Mononuclear cell (primary cell): ENCODE measurements at regions not wholly inside any gene's neighbourhood (a gene's known extent, or its start where the extent isn't known, plus 50 kb on each side); places are given as distances from the start of the nearest gene placed in this dataset.

Experiments
- H3K27me3 ChIP-seq: 2 replicates; pipeline ENCODE4 v1.6.0; 2011; ENCODE audit warnings: low read length, control low read depth; ENCODE audit not compliant: insufficient read depth
- H3K4me1 ChIP-seq: 2 replicates; pipeline ENCODE4 v1.5.1; 2011; ENCODE audit warnings: mild to moderate bottlenecking, low read length, control low read depth; ENCODE audit not compliant: insufficient read depth
- H3K4me3 ChIP-seq: 2 replicates; pipeline ENCODE4 v1.5.1; 2011; ENCODE audit warnings: mild to moderate bottlenecking, low read length, moderate library complexity
- H3K9me3 ChIP-seq: 2 replicates; pipeline ENCODE4 v1.5.1; 2011; ENCODE audit warnings: low read depth, mild to moderate bottlenecking, control low read depth, low read length

DNA sequence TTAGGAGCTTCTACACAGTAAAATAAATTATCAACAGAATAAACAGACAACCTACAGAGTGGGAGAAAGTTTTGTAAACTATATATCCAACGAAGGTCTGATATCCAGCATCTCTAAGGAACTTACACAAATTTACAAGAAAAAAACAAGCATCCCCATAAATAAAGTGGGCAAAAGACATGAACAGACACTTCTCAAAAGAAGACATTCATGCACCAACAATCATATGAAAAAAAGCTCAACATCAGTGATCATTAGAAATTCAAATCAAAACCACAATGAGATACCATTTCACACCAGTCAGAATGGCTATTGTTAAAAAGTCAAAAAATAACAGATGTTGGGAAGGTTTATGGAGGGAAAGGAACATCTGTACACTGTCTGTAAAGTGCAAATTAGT, 526.4 kb upstream of the CAMK1G start:
- Histone ChIP-seq H3K9me3 (no peaks in the 10 kb centered on the region), H3K4me3 (no peak overlapping the region), H3K27me3 (no peaks in the 10 kb centered on the region), H3K4me1 (no peaks in the 10 kb centered on the region)

DNA sequence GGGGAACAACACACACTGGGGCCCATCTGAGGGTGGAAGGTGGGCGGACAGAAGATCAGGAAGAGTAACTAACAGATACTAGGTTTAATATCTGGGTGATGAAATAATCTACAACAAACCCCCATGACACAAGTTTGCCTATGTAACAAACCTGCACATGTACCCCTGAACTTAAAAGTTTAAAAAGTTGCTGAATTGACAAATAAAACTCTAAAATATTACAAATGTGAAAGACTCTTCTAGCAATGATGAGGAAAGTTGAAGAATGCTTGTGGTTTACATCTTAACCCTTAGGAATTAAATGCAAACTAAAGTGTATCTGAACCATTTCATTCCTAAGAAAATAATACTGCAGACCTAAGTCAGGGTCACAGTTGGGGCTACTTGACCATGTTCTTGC, 525.6 kb upstream of the CAMK1G start:
- Histone ChIP-seq H3K9me3 (no peaks in the 10 kb centered on the region), H3K4me3 (no peak overlapping the region), H3K4me1 (no peaks in the 10 kb centered on the region), H3K27me3 (no peaks in the 10 kb centered on the region)

DNA sequence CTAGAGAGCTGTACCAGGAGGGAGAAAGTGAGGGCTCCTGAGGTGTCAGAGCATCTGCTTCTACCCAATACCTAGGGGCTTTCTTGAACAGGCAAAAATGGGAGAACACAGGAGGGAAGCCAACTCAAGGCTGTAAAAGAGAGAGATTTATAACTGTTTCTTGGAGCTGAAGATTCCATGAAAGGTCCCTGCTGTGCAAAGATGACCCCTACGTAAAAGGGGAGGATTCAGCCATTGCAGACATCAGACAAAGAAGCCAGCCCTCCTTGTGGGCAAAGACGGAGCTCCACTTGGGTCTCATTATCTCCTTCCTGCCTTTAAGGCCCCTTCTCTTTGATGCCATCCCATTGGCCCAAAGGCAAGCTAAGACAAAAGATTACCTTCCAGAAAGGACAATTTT, 524.1 kb upstream of the CAMK1G start:
- Histone ChIP-seq H3K4me1 (no peaks in the 10 kb centered on the region), H3K4me3 (no peak overlapping the region), H3K27me3 (no peaks in the 10 kb centered on the region), H3K9me3 (no peaks in the 10 kb centered on the region)

DNA sequence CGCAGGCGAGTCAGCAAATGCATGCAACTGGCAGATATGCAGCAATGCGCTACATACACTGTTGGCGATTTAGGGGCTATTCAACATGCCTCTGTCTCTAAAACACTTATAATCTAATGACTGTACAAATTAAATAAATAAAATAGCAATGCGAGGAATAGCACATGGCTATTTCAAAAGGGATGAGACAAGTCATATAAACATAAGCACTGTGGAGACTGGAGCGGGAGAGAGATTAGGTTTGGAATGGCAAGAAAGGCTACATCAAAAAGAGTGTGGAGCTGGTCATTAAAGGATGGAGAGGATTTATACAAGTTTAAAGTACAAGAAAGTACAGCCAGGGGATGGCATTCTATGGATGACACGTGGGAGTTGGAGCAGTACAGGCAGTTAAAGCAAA, 523.5 kb upstream of the CAMK1G start:
- Histone ChIP-seq H3K4me3 (no peak overlapping the region), H3K27me3 (no peaks in the 10 kb centered on the region), H3K9me3 (no peaks in the 10 kb centered on the region), H3K4me1 (no peaks in the 10 kb centered on the region)

DNA sequence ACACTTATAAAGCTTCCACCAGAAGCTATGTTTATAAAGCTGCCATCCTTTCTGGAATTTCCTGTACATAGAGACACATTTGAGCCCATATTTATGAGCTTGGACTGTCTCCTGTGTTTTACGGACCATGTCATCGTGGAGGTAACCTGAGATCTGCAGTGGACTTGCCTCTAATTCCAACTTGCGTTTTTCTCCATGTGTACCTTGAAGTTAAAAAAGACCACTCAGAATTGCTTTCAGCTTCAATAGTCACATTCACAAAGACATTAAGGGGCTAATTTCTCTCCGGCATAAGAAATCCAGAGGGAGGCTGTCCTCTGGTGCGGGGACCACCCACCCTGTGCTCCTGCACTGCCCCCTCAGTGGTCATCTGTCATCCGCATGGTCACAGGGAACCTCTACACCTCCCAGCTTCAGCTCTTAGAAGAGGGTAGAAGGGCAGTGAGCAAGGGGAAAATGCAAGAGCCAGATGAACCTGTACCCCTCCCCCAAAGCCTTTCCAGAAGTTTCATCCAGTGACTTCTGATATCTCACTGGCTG, 521.4 kb upstream of the CAMK1G start:
- no peak overlapping the region for H3K4me3 ChIP-seq
- H3K4me1 ChIP-seq, result no peaks in the 10 kb centered on the region
- H3K27me3 ChIP-seq, result no peaks in the 10 kb centered on the region
- no peaks in the 10 kb centered on the region for H3K9me3 ChIP-seq

DNA sequence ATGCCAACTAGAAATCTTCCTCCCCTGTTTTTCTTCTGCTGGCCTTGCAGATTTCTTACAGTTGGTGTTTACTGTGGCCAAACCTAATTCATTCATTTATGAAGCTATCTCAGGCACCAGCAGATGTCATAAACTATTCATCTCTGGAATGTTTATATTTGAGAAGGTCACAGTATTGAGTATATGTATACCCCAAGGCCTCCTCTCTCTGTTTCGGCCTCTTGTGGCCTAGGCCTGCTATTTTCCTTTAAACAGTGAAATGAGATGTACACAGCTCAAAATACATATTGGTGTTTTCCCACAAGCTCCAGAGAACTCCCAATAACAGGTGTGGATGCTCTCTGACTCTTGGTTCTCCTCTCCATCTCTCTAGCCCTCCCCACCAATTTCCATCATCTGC, 520.7 kb upstream of the CAMK1G start:
- Histone ChIP-seq H3K4me1 (no peaks in the 10 kb centered on the region), H3K9me3 (no peaks in the 10 kb centered on the region), H3K27me3 (no peaks in the 10 kb centered on the region), H3K4me3 (no peak overlapping the region)

DNA sequence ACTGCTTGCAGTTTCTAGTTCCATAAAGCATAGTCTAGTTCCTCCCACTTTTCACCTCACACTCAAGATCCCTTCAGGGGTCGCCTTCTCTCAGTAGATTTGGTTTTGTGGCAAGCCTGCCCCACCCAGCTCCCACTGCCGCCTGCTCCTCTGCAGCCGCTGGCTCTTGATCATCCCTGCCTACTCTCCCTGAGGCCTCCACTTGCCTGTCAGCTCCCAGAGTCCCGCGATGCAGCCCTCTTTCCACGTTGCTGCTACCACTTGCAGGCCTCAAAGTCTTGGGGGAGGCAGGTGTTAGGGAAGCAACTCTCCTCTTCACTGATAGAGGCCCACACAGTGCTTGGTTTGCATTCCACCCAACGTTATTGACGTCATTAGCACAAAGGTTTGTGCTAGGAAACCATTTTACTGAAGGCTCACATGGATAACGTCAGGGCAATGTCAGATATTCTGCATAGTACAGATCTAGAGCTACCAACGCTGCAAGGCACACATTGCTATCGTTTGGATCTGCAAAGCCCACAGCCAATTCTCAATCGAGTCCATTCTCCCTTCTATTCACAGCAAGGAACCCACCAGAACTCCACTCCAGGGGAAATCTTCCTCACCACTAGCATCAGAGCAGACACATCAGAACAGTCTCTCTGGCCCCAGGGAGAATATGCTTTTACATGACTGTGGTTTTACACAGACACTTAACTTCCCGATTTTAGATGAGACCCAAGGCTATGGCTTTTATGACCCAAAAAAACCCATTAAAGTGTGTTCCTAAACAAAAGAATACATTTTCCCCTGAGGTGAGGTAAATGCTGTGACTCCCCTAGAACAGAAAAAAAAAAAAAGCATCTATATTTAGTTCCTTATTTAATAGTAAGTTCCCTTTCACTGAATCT, 519.5 kb upstream of the CAMK1G start:
- Histone ChIP-seq H3K4me3 (no peak overlapping the region), H3K4me1 (no peaks in the 10 kb centered on the region), H3K9me3 (no peaks in the 10 kb centered on the region), H3K27me3 (no peaks in the 10 kb centered on the region)

DNA sequence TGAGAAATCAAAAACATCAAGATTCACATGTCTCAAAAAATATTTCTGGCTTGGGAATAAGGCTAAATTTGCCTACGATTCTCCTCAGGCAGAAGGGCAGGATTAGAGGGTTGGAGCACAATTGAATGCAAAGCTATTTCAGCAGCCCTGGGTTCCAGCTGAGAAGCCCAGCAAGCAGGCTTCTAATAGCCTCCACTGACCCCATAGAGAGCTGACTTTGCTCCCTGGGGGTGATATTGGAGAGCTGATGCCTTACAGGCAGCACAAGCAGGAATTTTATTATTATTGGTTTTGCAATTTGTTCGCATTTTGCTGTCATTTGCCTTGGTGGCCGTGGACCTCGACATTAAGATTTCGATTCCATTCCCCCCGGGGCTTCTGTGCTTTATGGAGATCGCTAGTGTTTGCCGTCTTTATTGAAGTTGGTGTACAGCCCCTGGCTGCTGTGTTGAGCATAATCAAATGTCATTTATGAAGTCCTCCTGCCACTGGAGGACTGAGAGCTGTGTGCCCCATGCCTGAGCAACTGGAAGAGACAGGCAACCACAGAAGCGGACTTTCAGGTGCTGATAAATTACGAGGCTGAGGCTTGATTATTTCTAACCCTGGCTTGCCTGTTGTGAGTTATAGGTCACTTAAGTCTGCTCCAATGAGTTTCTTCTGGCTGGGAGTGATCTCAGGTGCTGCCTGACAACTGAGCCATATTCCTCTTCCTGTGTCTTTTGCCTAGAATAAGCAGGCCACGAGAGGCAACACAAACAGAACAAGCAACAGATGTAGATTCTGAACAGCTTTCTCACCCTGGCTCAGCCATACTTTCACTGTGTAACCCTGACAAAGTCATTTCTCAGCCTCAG, 518.4 kb upstream of the CAMK1G start:
- Histone ChIP-seq H3K9me3 (no peaks in the 10 kb centered on the region), H3K4me3 (no peak overlapping the region), H3K27me3 (no peaks in the 10 kb centered on the region), H3K4me1 (no peaks in the 10 kb centered on the region)

DNA sequence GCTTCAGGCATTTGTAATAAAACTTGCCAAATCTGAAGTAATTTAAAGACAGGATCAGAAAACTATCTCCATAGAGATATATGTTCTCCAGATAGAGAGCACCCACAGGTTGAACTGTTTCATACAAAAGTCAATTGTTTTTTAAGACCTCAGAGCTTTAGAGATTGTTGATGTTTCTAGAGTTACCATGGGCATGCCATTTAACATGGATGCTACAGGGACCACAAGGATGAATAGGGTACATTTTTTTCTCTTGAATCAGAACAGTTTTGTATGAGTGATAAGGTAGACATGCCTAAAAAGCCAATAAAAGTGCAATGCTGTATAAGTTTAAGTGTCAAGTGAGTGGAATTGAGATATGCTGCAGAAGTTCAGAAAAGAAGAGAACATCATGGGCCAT, 511.0 kb upstream of the CAMK1G start:
- Histone ChIP-seq H3K9me3 (no peaks in the 10 kb centered on the region), H3K4me1 (no peaks in the 10 kb centered on the region), H3K4me3 (no peak overlapping the region), H3K27me3 (no peaks in the 10 kb centered on the region)

DNA sequence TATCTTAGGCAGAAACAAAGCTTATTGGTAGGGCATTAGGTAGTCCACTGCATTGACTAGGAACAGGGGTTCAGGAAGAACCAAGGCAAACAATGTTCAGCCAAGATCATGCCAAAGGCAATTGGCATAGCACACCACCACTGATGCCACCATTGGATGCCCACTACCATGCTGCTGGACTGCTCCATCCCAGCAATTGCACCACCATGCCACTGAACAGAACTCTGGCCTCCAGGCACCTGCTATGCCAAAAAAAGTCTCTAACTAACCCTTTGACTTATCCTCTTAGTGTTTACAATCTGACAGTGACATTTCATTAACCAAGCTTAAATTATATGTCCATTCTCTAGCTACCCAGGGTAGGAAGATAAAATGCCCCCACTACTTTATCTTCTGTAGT, 509.6 kb upstream of the CAMK1G start:
- Histone ChIP-seq H3K4me1 (no peaks in the 10 kb centered on the region), H3K27me3 (no peaks in the 10 kb centered on the region), H3K9me3 (no peaks in the 10 kb centered on the region), H3K4me3 (no peak overlapping the region)

DNA sequence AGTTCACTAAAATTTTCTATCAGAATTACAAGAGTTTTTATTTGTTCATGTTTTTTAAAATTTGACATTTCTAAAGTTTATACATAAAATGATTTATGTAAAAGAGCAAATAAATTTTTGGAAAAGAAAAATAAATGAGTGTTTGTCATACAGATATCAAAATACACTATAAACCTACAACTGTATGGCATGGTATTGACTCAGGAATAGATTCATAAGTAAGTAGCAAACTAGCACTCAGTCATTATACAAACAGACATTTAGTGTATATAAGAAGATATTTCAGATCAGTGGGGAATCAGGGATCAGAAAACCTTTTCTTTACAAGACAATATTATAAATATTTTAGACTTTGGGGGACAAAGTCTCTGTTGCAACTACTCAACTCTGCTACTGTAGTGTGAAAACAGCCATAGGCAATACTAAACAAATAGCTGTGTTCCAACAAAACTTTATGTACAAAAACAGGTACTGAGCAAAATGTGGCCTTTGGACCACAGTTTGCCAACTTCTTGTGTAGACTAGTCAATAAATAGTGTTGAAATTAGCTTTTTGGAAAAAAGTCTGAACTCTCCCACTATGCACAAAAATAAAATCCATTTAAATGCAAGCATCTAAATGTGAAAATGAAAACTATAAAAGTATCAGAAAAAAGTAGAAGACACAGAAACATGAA, 508.8 kb upstream of the CAMK1G start:
- Histone ChIP-seq H3K4me3 (no peak overlapping the region), H3K4me1 (no peaks in the 10 kb centered on the region), H3K27me3 (no peaks in the 10 kb centered on the region), H3K9me3 (no peaks in the 10 kb centered on the region)

DNA sequence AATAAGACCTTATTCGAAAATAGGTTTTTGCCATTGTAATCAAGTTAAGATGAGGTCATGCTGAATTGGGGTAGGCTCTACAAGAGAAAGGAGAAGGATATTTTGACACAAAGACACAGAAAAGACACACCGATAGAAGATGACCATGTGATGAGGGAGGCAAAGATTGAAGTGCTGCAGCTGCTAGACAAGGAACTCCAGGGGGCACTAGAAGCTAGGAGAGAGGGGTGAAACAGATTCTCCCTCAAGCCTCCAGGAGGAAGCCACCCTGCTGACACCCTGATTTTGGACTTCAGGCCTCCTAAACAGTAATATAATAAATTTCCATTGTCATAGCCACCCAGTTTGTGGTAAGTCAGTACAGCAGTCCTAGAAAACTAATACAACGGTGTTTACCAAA, 506.8 kb upstream of the CAMK1G start:
- H3K4me1 ChIP-seq, result no peaks in the 10 kb centered on the region
- no peak overlapping the region for H3K4me3 ChIP-seq
- H3K9me3 ChIP-seq, result no peaks in the 10 kb centered on the region
- H3K27me3 ChIP-seq, result no peaks in the 10 kb centered on the region

DNA sequence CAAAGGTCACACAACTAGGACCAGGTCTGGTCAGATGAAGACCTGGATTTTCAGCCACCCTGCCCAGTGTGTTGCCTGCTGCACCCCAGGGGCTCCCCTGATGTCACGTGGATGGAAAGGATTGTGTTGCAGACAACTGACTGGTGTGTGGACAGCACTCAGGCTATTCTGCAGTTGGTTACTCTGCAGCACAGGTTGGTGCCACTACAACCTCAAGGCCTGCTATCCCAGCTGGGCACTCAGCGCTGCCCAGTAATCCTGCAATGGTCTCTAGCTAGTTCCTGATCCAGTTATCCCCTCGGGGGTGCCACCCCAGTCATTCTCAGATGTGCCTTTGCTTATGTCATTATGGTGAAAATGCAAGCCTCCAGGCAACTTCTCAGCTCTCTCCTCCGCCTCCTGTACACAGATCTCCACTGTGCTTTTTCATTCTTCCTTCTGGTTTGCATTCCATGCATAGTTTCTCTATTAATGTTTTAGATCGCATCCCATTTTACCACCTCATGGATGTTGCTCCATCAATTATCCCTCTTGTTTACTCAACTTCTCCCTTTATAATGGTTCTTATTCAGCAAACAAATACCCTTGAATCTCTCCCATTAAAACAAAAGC, 503.2 kb upstream of the CAMK1G start:
- no peak overlapping the region for H3K4me3 ChIP-seq
- no peaks in the 10 kb centered on the region for H3K4me1 ChIP-seq
- no peaks in the 10 kb centered on the region for H3K27me3 ChIP-seq
- H3K9me3 ChIP-seq, result no peaks in the 10 kb centered on the region

DNA sequence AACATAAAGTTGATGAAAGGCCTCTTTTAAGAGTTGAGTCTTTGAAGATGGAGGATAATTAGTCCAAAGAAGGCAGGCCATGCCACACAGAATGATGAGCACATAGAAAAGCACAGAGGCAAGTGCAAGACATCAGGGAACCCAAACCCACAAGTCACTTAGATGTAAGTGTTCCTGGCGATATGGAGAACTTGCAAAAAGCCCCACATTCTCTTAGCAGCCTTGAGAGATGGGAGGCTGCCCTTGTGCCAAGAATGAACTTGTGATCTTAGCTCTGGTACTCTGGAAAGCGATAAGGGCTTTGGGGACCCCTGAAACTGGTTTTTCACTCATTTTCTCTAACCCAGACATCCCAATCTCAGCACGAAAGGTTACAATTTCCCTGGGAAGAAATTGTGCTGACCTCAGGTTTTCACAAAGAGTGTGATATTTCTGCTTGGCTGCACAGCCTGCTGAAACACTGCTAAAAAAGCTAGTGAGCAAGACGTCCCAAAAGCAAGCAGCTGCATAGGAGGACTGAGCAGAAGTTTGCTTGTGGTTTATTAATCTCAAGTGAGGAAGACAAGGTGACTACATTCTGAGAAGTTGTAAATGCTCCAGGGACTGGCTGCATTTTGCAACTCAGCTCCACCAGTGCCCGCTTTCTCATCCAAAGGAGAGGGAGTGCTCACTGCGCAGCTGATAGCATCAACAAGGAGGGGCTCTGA, 496.9 kb upstream of the CAMK1G start:
- Histone ChIP-seq H3K4me3 (no peak overlapping the region), H3K4me1 (no peaks in the 10 kb centered on the region), H3K9me3 (no peaks in the 10 kb centered on the region), H3K27me3 (no peaks in the 10 kb centered on the region)
